ENCODE measurements at regions not wholly inside any gene's neighbourhood (a gene's known extent, or its start where the extent isn't known, plus 50 kb on each side); places are given as distances from the start of the nearest gene placed in this dataset.

GRCh38 chr2:120626566-120626965 is 109.1 kb upstream of the GLI2 start:
- Mint-ChIP-seq H3K9me3 (no peaks in the 10 kb centered on the region), H3K36me3 (ENCODE audit: insufficient read depth) (no peaks in the 10 kb centered on the region), H3K27me3 (peaks cover 16% of the 10 kb centered on the region), H3K4me3 (no peak overlapping the region), H3K4me1 (no peaks in the 10 kb centered on the region), H3K27ac (ENCODE audit: low read depth) (no peak overlapping the region)
- DNase-seq (ENCODE audit: low spot score in 2 of 2) (no peak), ATAC-seq (replicated peaks; ENCODE audit: extremely low read depth, poor library complexity, severe bottlenecking) (no peak)

GRCh38 chr2:120628248-120628647 is 107.4 kb upstream of the GLI2 start:
- ATAC-seq (replicated peaks; ENCODE audit: extremely low read depth, poor library complexity, severe bottlenecking) (no peak), DNase-seq (ENCODE audit: low spot score in 2 of 2) (no peak)
- Mint-ChIP-seq H3K9me3 (no peaks in the 10 kb centered on the region), H3K4me1 (no peaks in the 10 kb centered on the region), H3K27ac (ENCODE audit: low read depth) (no peak overlapping the region), H3K36me3 (ENCODE audit: insufficient read depth) (no peaks in the 10 kb centered on the region), H3K4me3 (no peak overlapping the region), H3K27me3 (peaks cover 16% of the 10 kb centered on the region)

GRCh38 chr2:120629241-120629895 is 106.3 kb upstream of the GLI2 start:
- Mint-ChIP-seq H3K27ac (ENCODE audit: low read depth) (no peak overlapping the region), H3K4me1 (no peaks in the 10 kb centered on the region), H3K36me3 (ENCODE audit: insufficient read depth) (no peaks in the 10 kb centered on the region), H3K4me3 (no peak overlapping the region), H3K27me3 (peaks cover 14% of the 10 kb centered on the region), H3K9me3 (no peaks in the 10 kb centered on the region)
- DNase-seq (ENCODE audit: low spot score in 2 of 2) = no peak
- ATAC-seq (replicated peaks; ENCODE audit: extremely low read depth, poor library complexity, severe bottlenecking) = no peak

- Mint-ChIP-seq H3K27me3 (peaks cover 6% of the 10 kb centered on the region), H3K4me3 (no peak overlapping the region), H3K27ac (ENCODE audit: low read depth) (no peak overlapping the region), H3K9me3 (no peaks in the 10 kb centered on the region), H3K4me1 (no peaks in the 10 kb centered on the region), H3K36me3 (ENCODE audit: insufficient read depth) (no peaks in the 10 kb centered on the region)
- ATAC-seq (replicated peaks; ENCODE audit: extremely low read depth, poor library complexity, severe bottlenecking) (no peak), DNase-seq (ENCODE audit: low spot score in 2 of 2) (no peak)
Observed at GRCh38 chr2:120630031-120630701, 105.5 kb upstream of the GLI2 start.

- Mint-ChIP-seq H3K36me3 (ENCODE audit: insufficient read depth) (no peaks in the 10 kb centered on the region), H3K4me1 (no peaks in the 10 kb centered on the region), H3K27me3 (no peaks in the 10 kb centered on the region), H3K4me3 (no peak overlapping the region), H3K27ac (ENCODE audit: low read depth) (no peak overlapping the region), H3K9me3 (no peaks in the 10 kb centered on the region)
- no peak for ATAC-seq (replicated peaks; ENCODE audit: extremely low read depth, poor library complexity, severe bottlenecking)
- DNase-seq (ENCODE audit: low spot score in 2 of 2) = no peak
Observed at GRCh38 chr2:120631236-120631635, 104.4 kb upstream of the GLI2 start.

- ATAC-seq (replicated peaks; ENCODE audit: extremely low read depth, poor library complexity, severe bottlenecking) = no peak
- Mint-ChIP-seq H3K27me3 (no peaks in the 10 kb centered on the region), H3K4me3 (no peak overlapping the region), H3K27ac (ENCODE audit: low read depth) (no peak overlapping the region), H3K4me1 (no peaks in the 10 kb centered on the region), H3K9me3 (no peaks in the 10 kb centered on the region), H3K36me3 (ENCODE audit: insufficient read depth) (no peaks in the 10 kb centered on the region)
- no peak for DNase-seq (ENCODE audit: low spot score in 2 of 2)
Observed at GRCh38 chr2:120631724-120632123, 103.9 kb upstream of the GLI2 start.

- no peak for DNase-seq (ENCODE audit: low spot score in 2 of 2)
- ATAC-seq (replicated peaks; ENCODE audit: extremely low read depth, poor library complexity, severe bottlenecking) = no peak
- Mint-ChIP-seq H3K4me1 (no peaks in the 10 kb centered on the region), H3K36me3 (ENCODE audit: insufficient read depth) (no peaks in the 10 kb centered on the region), H3K27me3 (no peaks in the 10 kb centered on the region), H3K9me3 (no peaks in the 10 kb centered on the region), H3K27ac (ENCODE audit: low read depth) (no peak overlapping the region), H3K4me3 (no peak overlapping the region)
Observed at GRCh38 chr2:120632796-120633646, 102.6 kb upstream of the GLI2 start.

GRCh38 chr2:120634533-120634932 is 101.1 kb upstream of the GLI2 start:
- Mint-ChIP-seq H3K27ac (ENCODE audit: low read depth) (no peak overlapping the region), H3K4me3 (no peak overlapping the region), H3K36me3 (ENCODE audit: insufficient read depth) (no peaks in the 10 kb centered on the region), H3K27me3 (no peaks in the 10 kb centered on the region), H3K9me3 (no peaks in the 10 kb centered on the region), H3K4me1 (no peaks in the 10 kb centered on the region)
- DNase-seq (ENCODE audit: low spot score in 2 of 2) (no peak), ATAC-seq (replicated peaks; ENCODE audit: extremely low read depth, poor library complexity, severe bottlenecking) (no peak)

- no peaks in the 10 kb centered on the region for H3K36me3 Mint-ChIP-seq (ENCODE audit: insufficient read depth)
- ATAC-seq (replicated peaks; ENCODE audit: extremely low read depth, poor library complexity, severe bottlenecking) (no peak), DNase-seq (ENCODE audit: low spot score in 2 of 2) (no peak)
- no peaks in the 10 kb centered on the region for H3K4me1 Mint-ChIP-seq
- no peak overlapping the region for H3K27ac Mint-ChIP-seq (ENCODE audit: low read depth)
- no peaks in the 10 kb centered on the region for H3K9me3 Mint-ChIP-seq
- no peaks in the 10 kb centered on the region for H3K27me3 Mint-ChIP-seq
- no peak overlapping the region for H3K4me3 Mint-ChIP-seq
Observed at GRCh38 chr2:120635146-120635545, 100.5 kb upstream of the GLI2 start.

- Mint-ChIP-seq H3K4me3 (no peak overlapping the region), H3K27ac (ENCODE audit: low read depth) (no peak overlapping the region), H3K27me3 (no peaks in the 10 kb centered on the region), H3K4me1 (no peaks in the 10 kb centered on the region), H3K36me3 (ENCODE audit: insufficient read depth) (no peaks in the 10 kb centered on the region), H3K9me3 (no peaks in the 10 kb centered on the region)
- DNase-seq (ENCODE audit: low spot score in 2 of 2) = no peak
- no peak for ATAC-seq (replicated peaks; ENCODE audit: extremely low read depth, poor library complexity, severe bottlenecking)
Observed at GRCh38 chr2:120637847-120638246, 97.8 kb upstream of the GLI2 start.

- Mint-ChIP-seq H3K9me3 (no peaks in the 10 kb centered on the region), H3K27me3 (no peaks in the 10 kb centered on the region), H3K4me1 (no peaks in the 10 kb centered on the region), H3K36me3 (ENCODE audit: insufficient read depth) (no peaks in the 10 kb centered on the region), H3K4me3 (no peak overlapping the region), H3K27ac (ENCODE audit: low read depth) (no peak overlapping the region)
- no peak for ATAC-seq (replicated peaks; ENCODE audit: extremely low read depth, poor library complexity, severe bottlenecking)
- no peak for DNase-seq (ENCODE audit: low spot score in 2 of 2)
Observed at GRCh38 chr2:120638450-120638849, 97.2 kb upstream of the GLI2 start.

GRCh38 chr2:120641366-120641771 is 94.3 kb upstream of the GLI2 start:
- DNase-seq (ENCODE audit: low spot score in 2 of 2) (no peak), ATAC-seq (replicated peaks; ENCODE audit: extremely low read depth, poor library complexity, severe bottlenecking) (no peak)
- Mint-ChIP-seq H3K36me3 (ENCODE audit: insufficient read depth) (no peaks in the 10 kb centered on the region), H3K4me3 (no peak overlapping the region), H3K9me3 (no peaks in the 10 kb centered on the region), H3K4me1 (no peaks in the 10 kb centered on the region), H3K27ac (ENCODE audit: low read depth) (no peak overlapping the region), H3K27me3 (peaks cover 7% of the 10 kb centered on the region)

- H3K4me1 Mint-ChIP-seq = no peaks in the 10 kb centered on the region
- DNase-seq (ENCODE audit: low spot score in 2 of 2) (no peak), ATAC-seq (replicated peaks; ENCODE audit: extremely low read depth, poor library complexity, severe bottlenecking) (no peak)
- no peaks in the 10 kb centered on the region for H3K36me3 Mint-ChIP-seq (ENCODE audit: insufficient read depth)
- peaks cover 15% of the 10 kb centered on the region for H3K27me3 Mint-ChIP-seq
- no peak overlapping the region for H3K4me3 Mint-ChIP-seq
- H3K27ac Mint-ChIP-seq (ENCODE audit: low read depth) = no peak overlapping the region
- no peaks in the 10 kb centered on the region for H3K9me3 Mint-ChIP-seq
Observed at GRCh38 chr2:120642646-120643045, 93.0 kb upstream of the GLI2 start.
